22Rv1 (cell line): ENCODE measurements at regions not wholly inside any gene's neighbourhood (a gene's known extent, or its start where the extent isn't known, plus 50 kb on each side); places are given as distances from the start of the nearest gene placed in this dataset.

Experiments
- ZFX ChIP-seq: fragments of 450-650 bp; IDR thresholded peaks from 2 replicates; pipeline ENCODE4 v1.6.1; 2017; ENCODE audit warnings: antibody characterized with exemption, borderline replicate concordance
- TF ChIP-seq, protein P1 (sequence below): fragments of 450-650 bp; IDR thresholded peaks from 2 replicates; pipeline ENCODE4 v1.5.1; 2017; ENCODE audit warnings: mild to moderate bottlenecking

DNA sequence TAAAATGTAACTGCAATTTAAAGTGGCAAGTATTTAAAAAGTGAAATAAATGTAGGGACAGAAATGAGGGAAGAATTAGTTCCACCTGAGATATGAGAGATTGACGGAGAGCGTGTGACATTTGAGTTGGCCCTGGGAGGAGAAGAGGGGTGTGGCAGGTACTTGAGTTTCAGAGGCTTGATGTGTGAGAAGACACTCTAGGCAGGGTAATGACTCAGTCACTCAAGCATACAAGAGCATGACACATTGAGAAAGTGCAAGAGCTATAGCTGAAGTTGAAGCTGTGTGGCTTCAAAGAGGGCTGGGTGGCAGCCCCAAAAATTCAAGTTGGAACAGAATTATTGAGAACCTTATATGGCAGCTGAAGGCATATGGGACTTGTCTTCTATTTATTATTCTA, 420.5 kb downstream of the SLITRK2 start:
- TF ChIP-seq, protein P1, sequence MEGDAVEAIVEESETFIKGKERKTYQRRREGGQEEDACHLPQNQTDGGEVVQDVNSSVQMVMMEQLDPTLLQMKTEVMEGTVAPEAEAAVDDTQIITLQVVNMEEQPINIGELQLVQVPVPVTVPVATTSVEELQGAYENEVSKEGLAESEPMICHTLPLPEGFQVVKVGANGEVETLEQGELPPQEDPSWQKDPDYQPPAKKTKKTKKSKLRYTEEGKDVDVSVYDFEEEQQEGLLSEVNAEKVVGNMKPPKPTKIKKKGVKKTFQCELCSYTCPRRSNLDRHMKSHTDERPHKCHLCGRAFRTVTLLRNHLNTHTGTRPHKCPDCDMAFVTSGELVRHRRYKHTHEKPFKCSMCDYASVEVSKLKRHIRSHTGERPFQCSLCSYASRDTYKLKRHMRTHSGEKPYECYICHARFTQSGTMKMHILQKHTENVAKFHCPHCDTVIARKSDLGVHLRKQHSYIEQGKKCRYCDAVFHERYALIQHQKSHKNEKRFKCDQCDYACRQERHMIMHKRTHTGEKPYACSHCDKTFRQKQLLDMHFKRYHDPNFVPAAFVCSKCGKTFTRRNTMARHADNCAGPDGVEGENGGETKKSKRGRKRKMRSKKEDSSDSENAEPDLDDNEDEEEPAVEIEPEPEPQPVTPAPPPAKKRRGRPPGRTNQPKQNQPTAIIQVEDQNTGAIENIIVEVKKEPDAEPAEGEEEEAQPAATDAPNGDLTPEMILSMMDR = no peak
- no peak for TF ChIP-seq ZFX
